SK-N-SH (cell line): ENCODE measurements at regions not wholly inside any gene's neighbourhood (a gene's known extent, or its start where the extent isn't known, plus 50 kb on each side); places are given as distances from the start of the nearest gene placed in this dataset.

ENCODE experiments used
- CTCF ChIP-seq: fragments of 200-600 bp; sonication (generic); IDR thresholded peaks from 2 replicates; pipeline ENCODE4 v1.6.1; 2017; ENCODE audit warnings: antibody characterized with exemption, mild to moderate bottlenecking, moderate library complexity
- EP300 ChIP-seq, 2 experiments: IDR thresholded peaks; 2 replicates each; pipeline versions ENCODE4 v1.4.0 to v1.6.1; 2012; ENCODE audit warnings: borderline replicate concordance in 1 of 2, low read depth in 1 of 2, low read length in 1 of 2
- EZH2phosphoT487 ChIP-seq: fragments of 200-600 bp; sonication (generic); IDR thresholded peaks from 2 replicates; pipeline ENCODE4 v1.6.1; 2017; ENCODE audit warnings: low read depth, mixed run types, mild to moderate bottlenecking, antibody characterized with exemption, moderate library complexity, borderline replicate concordance
- NRF1 ChIP-seq: IDR thresholded peaks from 2 replicates; pipeline ENCODE4 v1.6.1; 2012; ENCODE audit warnings: low read depth, mild to moderate bottlenecking, low read length
- RAD21 ChIP-seq: IDR thresholded peaks from 2 replicates; pipeline ENCODE4 v1.6.1; 2012; ENCODE audit warnings: mild to moderate bottlenecking, low read length
- RXRA ChIP-seq: IDR thresholded peaks from 2 replicates; pipeline ENCODE4 v1.4.0; 2012; ENCODE audit warnings: low read depth, mild to moderate bottlenecking, borderline replicate concordance
- TF ChIP-seq, protein P1 (sequence below): IDR thresholded peaks from 2 replicates; pipeline ENCODE4; 2012
- TF ChIP-seq, protein P2 (sequence below): IDR thresholded peaks from 2 replicates; pipeline ENCODE4 v1.6.1; 2012; ENCODE audit warnings: mild to moderate bottlenecking, low read depth, low read length, moderate library complexity

- TF ChIP-seq CTCF, result no peak
- TF ChIP-seq, protein P1, sequence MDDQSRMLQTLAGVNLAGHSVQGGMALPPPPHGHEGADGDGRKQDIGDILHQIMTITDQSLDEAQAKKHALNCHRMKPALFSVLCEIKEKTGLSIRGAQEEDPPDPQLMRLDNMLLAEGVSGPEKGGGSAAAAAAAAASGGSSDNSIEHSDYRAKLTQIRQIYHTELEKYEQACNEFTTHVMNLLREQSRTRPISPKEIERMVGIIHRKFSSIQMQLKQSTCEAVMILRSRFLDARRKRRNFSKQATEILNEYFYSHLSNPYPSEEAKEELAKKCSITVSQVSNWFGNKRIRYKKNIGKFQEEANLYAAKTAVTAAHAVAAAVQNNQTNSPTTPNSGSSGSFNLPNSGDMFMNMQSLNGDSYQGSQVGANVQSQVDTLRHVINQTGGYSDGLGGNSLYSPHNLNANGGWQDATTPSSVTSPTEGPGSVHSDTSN, result no peak
- no peak for TF ChIP-seq RAD21
- no peak for TF ChIP-seq EZH2phosphoT487
- TF ChIP-seq EP300 (IDR thresholded peaks at IDR 0.05; ENCODE audit: borderline replicate concordance in 1 of 2, low read depth in 1 of 2, low read length in 1 of 2), result no peak
- TF ChIP-seq RXRA, result no peak
- TF ChIP-seq, protein P2, sequence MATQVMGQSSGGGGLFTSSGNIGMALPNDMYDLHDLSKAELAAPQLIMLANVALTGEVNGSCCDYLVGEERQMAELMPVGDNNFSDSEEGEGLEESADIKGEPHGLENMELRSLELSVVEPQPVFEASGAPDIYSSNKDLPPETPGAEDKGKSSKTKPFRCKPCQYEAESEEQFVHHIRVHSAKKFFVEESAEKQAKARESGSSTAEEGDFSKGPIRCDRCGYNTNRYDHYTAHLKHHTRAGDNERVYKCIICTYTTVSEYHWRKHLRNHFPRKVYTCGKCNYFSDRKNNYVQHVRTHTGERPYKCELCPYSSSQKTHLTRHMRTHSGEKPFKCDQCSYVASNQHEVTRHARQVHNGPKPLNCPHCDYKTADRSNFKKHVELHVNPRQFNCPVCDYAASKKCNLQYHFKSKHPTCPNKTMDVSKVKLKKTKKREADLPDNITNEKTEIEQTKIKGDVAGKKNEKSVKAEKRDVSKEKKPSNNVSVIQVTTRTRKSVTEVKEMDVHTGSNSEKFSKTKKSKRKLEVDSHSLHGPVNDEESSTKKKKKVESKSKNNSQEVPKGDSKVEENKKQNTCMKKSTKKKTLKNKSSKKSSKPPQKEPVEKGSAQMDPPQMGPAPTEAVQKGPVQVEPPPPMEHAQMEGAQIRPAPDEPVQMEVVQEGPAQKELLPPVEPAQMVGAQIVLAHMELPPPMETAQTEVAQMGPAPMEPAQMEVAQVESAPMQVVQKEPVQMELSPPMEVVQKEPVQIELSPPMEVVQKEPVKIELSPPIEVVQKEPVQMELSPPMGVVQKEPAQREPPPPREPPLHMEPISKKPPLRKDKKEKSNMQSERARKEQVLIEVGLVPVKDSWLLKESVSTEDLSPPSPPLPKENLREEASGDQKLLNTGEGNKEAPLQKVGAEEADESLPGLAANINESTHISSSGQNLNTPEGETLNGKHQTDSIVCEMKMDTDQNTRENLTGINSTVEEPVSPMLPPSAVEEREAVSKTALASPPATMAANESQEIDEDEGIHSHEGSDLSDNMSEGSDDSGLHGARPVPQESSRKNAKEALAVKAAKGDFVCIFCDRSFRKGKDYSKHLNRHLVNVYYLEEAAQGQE, result no peak
- TF ChIP-seq NRF1, result no peak
These were observed 508.1 kb downstream of the HAPSTR1 start for GRCh38 chr16:9599415-9600120.
